Fibroblast of skin of right quadriceps (primary cell): ENCODE measurements at regions not wholly inside any gene's neighbourhood (a gene's known extent, or its start where the extent isn't known, plus 50 kb on each side); places are given as distances from the start of the nearest gene placed in this dataset.
A peak's percentile ranks its signal among the peaks of the same experiment; 100 is the strongest.
"Not testable (repeated sequence)": the region's sequence is repeated elsewhere in the genome, so short reads cannot be mapped to it uniquely, and the experiment has no call there.

Source experiments
- DNase-seq: peaks from one replicate; pipeline ENCODE4 v3.0.0-alpha.2; 2013

GRCh38 chr14:43795600-43796228 lies 711.4 kb downstream of the FSCB start:
- no peak for DNase-seq

DNA sequence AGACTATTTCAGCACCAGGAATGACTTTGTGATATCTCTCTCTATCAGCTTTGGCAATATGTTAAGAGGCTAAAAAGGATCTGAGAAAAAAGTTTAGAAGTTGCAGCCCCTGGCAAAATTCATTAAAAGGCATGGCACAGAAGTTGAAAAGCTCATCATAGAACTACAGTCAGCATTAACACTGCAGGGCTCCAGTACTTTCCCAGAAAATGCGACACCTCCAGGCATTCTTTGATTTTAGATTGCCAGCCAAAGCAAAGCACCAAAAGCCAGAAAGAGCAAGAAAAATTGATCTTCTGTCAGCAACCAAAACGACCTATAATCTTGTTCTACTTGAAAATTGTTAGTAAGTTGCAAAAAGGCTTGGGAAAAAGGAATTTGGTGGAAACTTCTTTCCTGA lies 713.5 kb downstream of the FSCB start:
- DNase-seq = no peak

- no peak for DNase-seq
These were observed 714.1 kb downstream of the FSCB start for GRCh38 chr14:43792980-43793379.

DNA sequence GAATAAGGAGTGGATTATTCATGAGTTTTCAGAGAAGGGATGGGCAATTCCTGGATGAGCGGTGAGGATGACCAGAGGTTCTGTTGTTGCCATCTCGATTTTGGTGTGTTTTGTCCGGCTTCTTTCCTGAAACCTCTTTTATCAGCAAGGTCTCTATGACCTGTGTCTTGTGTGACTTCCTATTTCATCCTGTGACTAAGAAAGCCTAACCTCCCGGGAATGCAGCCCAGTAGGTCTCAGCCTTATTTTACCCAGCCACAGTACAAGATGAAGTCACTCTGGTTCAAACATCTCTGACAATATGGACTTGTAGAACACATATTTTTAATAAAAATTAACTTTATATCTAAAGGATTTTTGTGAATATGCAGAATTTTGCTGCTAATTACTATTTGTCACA lies 716.4 kb downstream of the FSCB start:
- DNase-seq = no peak

DNA sequence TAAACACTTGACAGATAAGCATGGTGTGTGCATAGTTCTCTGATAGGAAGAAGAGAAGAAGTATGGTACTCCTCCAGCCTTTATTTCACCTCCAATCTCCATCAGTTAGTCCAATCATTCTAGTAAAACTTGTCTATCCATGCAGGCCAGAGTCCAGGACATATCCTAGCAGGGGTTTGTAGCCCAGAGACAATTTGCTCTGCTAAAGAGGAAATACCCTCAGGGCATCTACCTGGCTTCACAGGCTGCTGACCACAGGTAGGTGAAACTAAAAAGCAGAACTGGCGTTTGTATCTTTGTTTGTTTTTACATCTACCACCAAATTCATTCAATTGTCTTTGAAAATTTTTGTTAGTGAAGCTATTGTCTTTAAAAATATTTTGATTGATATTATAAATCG lies 717.6 kb downstream of the FSCB start:
- no peak for DNase-seq

DNA sequence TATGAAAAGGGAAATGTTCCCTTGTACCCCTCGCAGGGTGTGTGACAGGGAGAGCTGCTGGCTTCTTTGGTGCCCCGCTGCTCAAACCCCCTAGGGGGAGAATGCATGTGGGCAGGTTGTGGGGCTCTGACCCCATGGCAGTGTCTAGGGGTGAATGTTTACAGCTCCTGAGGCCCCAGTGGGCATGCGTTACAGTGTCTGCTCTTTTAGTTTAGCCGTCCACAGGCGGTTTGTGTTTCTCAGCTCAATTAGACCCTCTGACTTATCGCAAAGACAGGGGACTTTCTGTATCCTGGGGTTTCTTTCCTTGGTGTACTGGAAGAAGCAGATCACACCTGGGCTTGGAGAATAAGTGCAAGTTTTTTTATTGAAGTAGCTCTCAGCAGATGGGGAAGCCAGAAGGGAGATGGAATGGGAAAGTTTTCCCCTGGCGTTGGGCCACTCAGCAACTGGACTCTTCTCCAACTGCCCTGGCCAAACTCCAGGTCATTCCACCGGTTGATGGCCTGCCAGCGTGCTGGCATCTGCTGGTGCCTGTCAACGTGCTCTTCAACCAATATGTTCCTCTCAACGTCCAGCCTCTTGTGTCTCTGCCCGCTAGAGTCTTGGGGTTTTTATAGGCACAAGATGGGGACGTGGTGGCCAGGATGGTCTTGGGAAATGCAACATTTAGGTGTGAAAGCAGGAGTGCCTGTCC lies 720.9 kb downstream of the FSCB start:
- no peak for DNase-seq

DNA sequence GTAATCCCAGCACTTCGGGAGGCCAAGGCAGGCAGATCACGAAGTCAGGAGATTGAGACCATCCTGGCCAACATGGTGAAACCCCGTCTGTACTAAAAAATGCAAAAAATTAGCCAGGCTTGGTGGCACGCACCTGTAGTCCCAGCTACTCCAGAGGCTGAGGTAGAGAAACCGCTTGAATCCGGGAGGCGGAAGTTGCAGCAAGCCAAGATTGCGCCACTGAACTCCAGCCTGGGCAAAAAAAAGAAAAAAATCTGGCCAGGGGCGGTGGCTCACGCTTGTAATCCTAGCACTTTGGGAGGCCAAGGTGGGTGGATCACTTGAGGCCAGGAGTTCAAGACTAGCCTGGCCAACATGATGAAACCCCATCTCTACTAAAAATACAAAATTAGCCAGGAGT lies 722.7 kb downstream of the FSCB start:
- not testable (repeated sequence) for DNase-seq

GRCh38 chr14:43778937-43779639 lies 728.0 kb downstream of the FSCB start:
- DNase-seq = no peak

DNA sequence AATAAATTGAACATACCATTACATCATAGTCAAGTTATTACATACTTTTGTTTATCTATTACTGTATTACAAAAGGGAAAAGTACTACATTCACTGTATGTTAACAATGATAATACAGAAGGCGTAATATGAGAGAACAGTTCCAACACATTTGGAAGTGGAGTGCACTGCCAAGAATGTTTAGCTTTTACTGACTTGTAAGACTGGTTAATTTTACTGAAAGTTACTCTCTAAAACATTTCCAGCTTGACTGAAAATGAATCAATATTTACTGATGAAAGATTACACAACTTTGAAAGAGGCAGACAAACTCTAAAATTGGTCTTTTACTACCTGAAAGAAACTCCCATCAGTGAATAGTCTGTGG lies 728.5 kb downstream of the FSCB start:
- DNase-seq = no peak

GRCh38 chr14:43765474-43765873 lies 741.6 kb downstream of the FSCB start:
- DNase-seq = no peak

- no peak for DNase-seq
These were observed 742.6 kb downstream of the FSCB start for GRCh38 chr14:43764433-43764832.

DNA sequence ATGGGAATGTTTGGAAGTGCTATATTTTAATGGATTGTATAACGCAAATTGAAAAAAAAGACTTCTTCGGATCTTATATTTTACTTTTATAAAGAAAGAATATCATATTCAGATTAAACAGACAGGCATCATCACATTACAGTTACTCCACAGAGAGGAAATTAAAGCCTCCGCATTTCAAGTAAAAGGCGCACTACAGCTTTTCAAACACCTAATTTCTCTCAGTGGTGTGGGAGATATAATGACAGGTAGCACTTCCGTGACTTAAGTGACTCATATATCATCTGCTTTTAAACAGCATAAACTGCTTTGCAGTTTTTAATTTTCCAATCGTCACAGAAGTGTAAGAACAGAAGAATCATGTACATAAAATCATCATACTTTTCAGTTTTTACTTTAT lies 751.4 kb downstream of the FSCB start:
- DNase-seq = no peak

DNA sequence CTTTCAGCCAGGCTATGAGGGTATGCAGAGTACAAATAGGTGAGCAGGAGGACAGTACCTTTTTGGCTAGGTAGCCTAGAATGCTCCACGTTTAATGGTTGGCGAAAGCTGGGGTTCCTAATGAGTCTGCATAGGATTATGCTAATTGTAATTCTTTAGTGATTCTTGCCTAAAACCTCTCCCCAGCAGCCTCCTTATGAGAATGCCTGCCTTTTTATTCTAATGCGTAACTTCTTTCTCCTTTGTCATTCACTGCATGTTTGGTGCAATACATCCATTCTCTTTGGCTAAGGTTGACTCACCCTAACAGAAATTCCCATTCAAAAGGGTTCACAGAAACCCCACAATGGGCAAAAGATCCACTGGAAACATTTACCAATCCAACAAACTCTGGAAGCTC lies 752.2 kb downstream of the FSCB start:
- no peak for DNase-seq

DNA sequence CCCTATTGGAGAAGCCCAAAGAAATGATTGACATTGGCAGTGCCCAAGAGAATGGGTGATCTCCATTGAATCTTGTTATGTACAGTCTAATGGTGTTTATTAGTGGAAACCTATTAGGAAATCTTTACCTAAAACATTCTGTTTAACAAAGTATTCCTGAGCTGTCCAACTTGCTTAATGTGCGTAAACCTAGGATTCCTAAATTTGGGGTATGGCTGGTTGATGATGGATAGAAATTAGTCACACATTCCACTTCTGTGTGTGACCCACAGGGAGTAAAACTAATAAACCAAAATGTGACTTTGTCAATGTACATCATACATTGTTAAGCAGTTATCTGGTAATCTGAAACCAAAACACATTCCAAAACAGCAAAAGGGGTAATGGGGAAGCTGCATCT lies 761.3 kb downstream of the FSCB start:
- no peak for DNase-seq

- DNase-seq = no peak
These were observed 771.2 kb downstream of the FSCB start for GRCh38 chr14:43735932-43736331.

- no peak for DNase-seq
These were observed 777.9 kb downstream of the FSCB start for GRCh38 chr14:43729143-43729542.

DNA sequence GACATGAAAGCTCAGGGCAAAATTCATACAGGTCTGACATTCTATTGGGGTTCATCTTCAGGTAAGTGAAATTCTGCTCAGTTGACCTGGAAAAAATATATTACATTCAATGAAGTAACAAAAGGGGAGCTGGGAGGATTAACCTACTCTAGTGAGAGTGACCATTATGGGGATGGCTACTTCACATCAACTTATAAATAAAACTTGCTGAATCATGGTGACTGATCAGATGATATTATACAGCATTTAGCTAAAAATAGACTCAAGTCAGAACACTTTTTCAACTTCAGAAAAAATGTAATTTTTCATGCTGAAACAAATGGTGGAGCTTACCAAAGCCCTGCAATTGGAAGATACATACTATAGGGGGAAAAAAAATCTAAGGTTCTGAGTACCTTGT lies 800.2 kb downstream of the FSCB start:
- peak; percentile 5 for DNase-seq

GRCh38 chr14:43698561-43699284 lies 808.4 kb downstream of the FSCB start:
- DNase-seq = not testable (repeated sequence)

DNA sequence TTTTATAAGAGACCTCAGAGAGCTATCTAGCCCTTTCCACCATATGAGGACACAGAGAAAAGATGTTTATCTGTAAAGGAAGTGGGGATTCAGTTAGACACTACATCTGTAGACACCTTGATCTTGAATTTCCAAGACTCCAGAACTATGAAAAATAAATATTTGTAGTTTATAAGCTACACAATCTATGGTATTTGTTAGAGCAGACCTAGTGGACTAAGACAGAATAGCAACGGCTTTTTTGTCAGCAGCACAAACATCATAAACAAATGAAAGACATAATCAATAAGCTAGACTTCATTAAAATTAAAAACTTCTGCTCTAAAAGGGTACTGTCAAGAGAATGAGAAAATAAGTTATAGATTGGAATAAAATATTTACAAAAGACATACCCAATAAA lies 810.1 kb downstream of the FSCB start:
- no peak for DNase-seq

DNA sequence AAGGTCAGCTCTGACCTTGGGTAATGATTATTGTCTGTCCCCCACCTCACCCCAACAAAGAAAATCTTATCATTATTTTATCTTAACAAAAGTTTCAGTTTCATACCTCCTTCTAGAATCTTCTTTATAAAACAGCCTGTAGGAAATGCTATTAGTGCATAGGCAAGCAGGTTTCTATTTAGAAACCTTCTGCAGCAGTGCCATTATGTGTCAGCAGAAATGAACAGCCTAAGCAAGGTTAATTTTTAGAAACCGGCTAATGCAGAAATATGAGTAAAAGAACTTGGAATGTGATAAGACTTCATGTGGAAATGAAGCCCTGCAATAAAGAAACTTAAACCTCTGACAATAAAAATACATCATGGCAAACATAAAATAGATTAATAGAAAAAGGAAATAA lies 814.4 kb downstream of the FSCB start:
- no peak for DNase-seq

GRCh38 chr14:43687921-43688320 lies 819.2 kb downstream of the FSCB start:
- peak; percentile 46 for DNase-seq

GRCh38 chr14:43677581-43677980 lies 829.5 kb downstream of the FSCB start:
- DNase-seq = no peak

GRCh38 chr14:43674273-43674672 lies 832.8 kb downstream of the FSCB start:
- DNase-seq = no peak
